DOHH2 (cell line): ENCODE measurements at regions not wholly inside any gene's neighbourhood (a gene's known extent, or its start where the extent isn't known, plus 50 kb on each side); places are given as distances from the start of the nearest gene placed in this dataset.

Experiments used
- H3F3A ChIP-seq: fragments of 200-600 bp; sonication (generic), shearing (Covaris generic); 2 replicates; pipeline ENCODE4 v1.6.0; 2016; ENCODE audit warnings: antibody characterized with exemption, mild to moderate bottlenecking; ENCODE audit not compliant: control insufficient read depth, insufficient read depth
- H3K27ac ChIP-seq: fragments of 200-600 bp; sonication (generic); 2 replicates; pipeline ENCODE4 v1.5.1; 2014; ENCODE audit warnings: low read depth, mild to moderate bottlenecking, low read length, moderate library complexity
- H3K27me3 ChIP-seq: fragments of 200-600 bp; sonication (generic); 2 replicates; pipeline ENCODE4 v1.6.1; 2014; ENCODE audit warnings: mild to moderate bottlenecking, low read length, mixed read lengths; ENCODE audit not compliant: control insufficient read depth
- H3K36me3 ChIP-seq: fragments of 200-600 bp; sonication (generic); 2 replicates; pipeline ENCODE4 v1.6.1; 2014; ENCODE audit warnings: mild to moderate bottlenecking, low read length, moderate library complexity, mixed read lengths; ENCODE audit not compliant: control insufficient read depth
- H3K4me1 ChIP-seq: fragments of 200-600 bp; sonication (generic); 2 replicates; pipeline ENCODE4 v1.6.1; 2014; ENCODE audit warnings: mild to moderate bottlenecking, low read length, mixed read lengths; ENCODE audit not compliant: control insufficient read depth
- H3K4me2 ChIP-seq: fragments of 200-600 bp; sonication (generic); 2 replicates; pipeline ENCODE4 v1.6.0; 2014; ENCODE audit warnings: mild to moderate bottlenecking, low read length, moderate library complexity
- H3K4me3 ChIP-seq: fragments of 200-600 bp; sonication (generic); 2 replicates; pipeline ENCODE4 v1.5.1; 2014; ENCODE audit warnings: mild to moderate bottlenecking, low read length, mixed read lengths
- H3K79me2 ChIP-seq: fragments of 200-600 bp; sonication (generic); 2 replicates; pipeline ENCODE4 v1.6.1; 2014; ENCODE audit warnings: mild to moderate bottlenecking, low read length, mixed read lengths; ENCODE audit not compliant: control insufficient read depth
- H3K9me2 ChIP-seq: fragments of 200-600 bp; sonication (generic); replicated peaks from 2 replicates; pipeline ENCODE4 v1.6.1; 2014; ENCODE audit warnings: mild to moderate bottlenecking, low read length, mixed read lengths; ENCODE audit not compliant: control insufficient read depth
- H3K9me3 ChIP-seq: fragments of 200-600 bp; sonication (generic); 2 replicates; pipeline ENCODE4 v1.6.1; 2014; ENCODE audit warnings: antibody characterized with exemption, low read length, mixed read lengths; ENCODE audit not compliant: control insufficient read depth, insufficient read depth
- H4K20me1 ChIP-seq: fragments of 200-600 bp; sonication (generic); 2 replicates; pipeline ENCODE4 v1.6.0; 2014; ENCODE audit warnings: low read depth, mild to moderate bottlenecking, antibody characterized with exemption, low read length, moderate library complexity; ENCODE audit not compliant: control insufficient read depth, insufficient read depth
- CTCF ChIP-seq: fragments of 200-600 bp; sonication (generic); IDR thresholded peaks from one replicate; pipeline ENCODE4 v1.5.1; 2014; ENCODE audit warnings: antibody characterized with exemption, mild to moderate bottlenecking, low read depth, low read length; ENCODE audit not compliant: poor library complexity, severe bottlenecking
- EZH2phosphoT487 ChIP-seq: fragments of 200-600 bp; sonication (generic); IDR thresholded peaks from 2 replicates; pipeline ENCODE4 v1.6.1; 2017; ENCODE audit warnings: borderline replicate concordance, mild to moderate bottlenecking, antibody characterized with exemption, low read length, moderate library complexity, mixed read lengths

DNA sequence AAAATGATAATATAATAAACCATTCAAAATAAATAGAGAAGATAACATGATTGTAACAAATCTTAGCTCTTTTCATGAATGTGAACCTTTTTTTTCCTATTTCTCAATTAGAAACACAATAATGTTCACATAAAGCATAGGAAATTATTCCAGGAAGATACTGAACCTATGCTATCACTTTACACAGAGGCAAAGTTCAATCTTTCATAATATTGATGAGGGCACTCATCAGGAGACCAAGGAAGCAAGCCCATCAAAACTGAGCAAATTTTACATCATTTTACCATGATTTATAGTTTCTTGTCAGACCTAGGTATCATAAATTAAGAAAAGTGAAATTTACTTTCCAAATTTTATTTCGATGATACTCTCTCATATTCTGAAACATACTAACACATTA, 938.5 kb downstream of the TBC1D32 start:
- no peak overlapping the region for H3K27ac ChIP-seq
- H3K4me1 ChIP-seq, result no peaks in the 10 kb centered on the region
- no peaks in the 10 kb centered on the region for H3K79me2 ChIP-seq
- no peak overlapping the region for H3K4me3 ChIP-seq
- H3K4me2 ChIP-seq, result no peak overlapping the region
- no peaks in the 10 kb centered on the region for H3K9me2 ChIP-seq
- no peaks in the 10 kb centered on the region for H3K9me3 ChIP-seq
- TF ChIP-seq CTCF (no peak), EZH2phosphoT487 (no peak)
- H3K36me3 ChIP-seq, result no peaks in the 10 kb centered on the region
- H3F3A ChIP-seq, result no peaks in the 10 kb centered on the region
- no peaks in the 10 kb centered on the region for H4K20me1 ChIP-seq
- H3K27me3 ChIP-seq, result no peaks in the 10 kb centered on the region

DNA sequence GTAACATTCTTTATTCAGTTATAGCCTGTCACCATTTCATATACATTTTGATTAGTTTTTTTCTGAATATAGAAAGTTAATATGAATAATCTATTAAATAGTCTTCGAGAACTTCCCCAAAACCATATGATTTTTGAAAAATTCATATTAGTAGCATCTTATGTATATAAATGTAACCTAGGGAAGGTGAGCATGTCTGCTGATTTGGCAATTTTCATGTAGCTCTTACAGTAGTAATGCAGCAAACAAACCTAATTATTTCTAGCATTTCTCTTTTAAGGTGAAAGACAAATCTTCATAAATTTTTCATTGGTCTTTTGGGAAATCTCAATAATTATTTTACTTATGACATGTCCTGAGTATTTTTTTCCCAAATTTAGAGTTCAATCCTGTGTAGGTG, 939.0 kb downstream of the TBC1D32 start:
- TF ChIP-seq EZH2phosphoT487 (no peak), CTCF (no peak)
- H3K27ac ChIP-seq, result no peak overlapping the region
- no peak overlapping the region for H3K4me2 ChIP-seq
- H3F3A ChIP-seq, result no peaks in the 10 kb centered on the region
- H4K20me1 ChIP-seq, result no peaks in the 10 kb centered on the region
- no peaks in the 10 kb centered on the region for H3K9me2 ChIP-seq
- no peaks in the 10 kb centered on the region for H3K27me3 ChIP-seq
- H3K4me3 ChIP-seq, result no peak overlapping the region
- H3K9me3 ChIP-seq, result no peaks in the 10 kb centered on the region
- H3K79me2 ChIP-seq, result no peaks in the 10 kb centered on the region
- H3K36me3 ChIP-seq, result no peaks in the 10 kb centered on the region
- no peaks in the 10 kb centered on the region for H3K4me1 ChIP-seq

DNA sequence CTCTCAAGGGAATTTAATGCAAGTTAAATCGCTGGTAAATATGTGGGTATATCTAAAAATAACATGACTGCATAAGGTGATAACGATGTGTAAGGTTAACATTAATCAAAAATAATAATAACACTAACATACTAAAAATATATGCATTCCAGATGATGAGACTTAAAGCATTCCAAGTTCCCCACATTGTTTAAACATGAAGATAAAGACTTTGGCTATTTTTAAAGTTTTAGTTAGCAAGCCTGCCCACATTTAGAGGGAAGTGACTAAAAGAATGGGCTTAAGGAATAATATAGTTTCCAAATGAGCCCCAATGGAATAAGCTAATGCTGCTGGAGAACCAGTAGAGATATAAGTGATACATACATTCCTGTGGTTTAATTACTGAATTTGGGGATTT, 941.3 kb downstream of the TBC1D32 start:
- H3K27me3 ChIP-seq, result no peaks in the 10 kb centered on the region
- H3K4me3 ChIP-seq, result no peak overlapping the region
- no peaks in the 10 kb centered on the region for H4K20me1 ChIP-seq
- no peak overlapping the region for H3K4me2 ChIP-seq
- H3K36me3 ChIP-seq, result no peaks in the 10 kb centered on the region
- H3F3A ChIP-seq, result no peaks in the 10 kb centered on the region
- no peaks in the 10 kb centered on the region for H3K9me3 ChIP-seq
- H3K27ac ChIP-seq, result no peak overlapping the region
- TF ChIP-seq EZH2phosphoT487 (no peak), CTCF (no peak)
- H3K4me1 ChIP-seq, result no peaks in the 10 kb centered on the region
- H3K79me2 ChIP-seq, result no peaks in the 10 kb centered on the region
- H3K9me2 ChIP-seq, result no peaks in the 10 kb centered on the region

- Histone ChIP-seq H3K27me3 (no peaks in the 10 kb centered on the region), H3F3A (no peaks in the 10 kb centered on the region), H3K9me3 (no peaks in the 10 kb centered on the region), H3K79me2 (no peaks in the 10 kb centered on the region), H3K9me2 (no peaks in the 10 kb centered on the region), H3K27ac (no peak overlapping the region), H3K4me2 (no peak overlapping the region), H3K4me1 (no peaks in the 10 kb centered on the region), H3K4me3 (no peak overlapping the region), H4K20me1 (no peaks in the 10 kb centered on the region), H3K36me3 (no peaks in the 10 kb centered on the region)
- TF ChIP-seq EZH2phosphoT487 (no peak), CTCF (no peak)
These were observed 949.6 kb downstream of the TBC1D32 start for GRCh38 chr6:120384671-120385070.
